ENCODE measurements at regions not wholly inside any gene's neighbourhood (a gene's known extent, or its start where the extent isn't known, plus 50 kb on each side); places are given as distances from the start of the nearest gene placed in this dataset.
"Not testable (repeated sequence)": the region's sequence is repeated elsewhere in the genome, so short reads cannot be mapped to it uniquely, and the experiment has no call there.

DNA sequence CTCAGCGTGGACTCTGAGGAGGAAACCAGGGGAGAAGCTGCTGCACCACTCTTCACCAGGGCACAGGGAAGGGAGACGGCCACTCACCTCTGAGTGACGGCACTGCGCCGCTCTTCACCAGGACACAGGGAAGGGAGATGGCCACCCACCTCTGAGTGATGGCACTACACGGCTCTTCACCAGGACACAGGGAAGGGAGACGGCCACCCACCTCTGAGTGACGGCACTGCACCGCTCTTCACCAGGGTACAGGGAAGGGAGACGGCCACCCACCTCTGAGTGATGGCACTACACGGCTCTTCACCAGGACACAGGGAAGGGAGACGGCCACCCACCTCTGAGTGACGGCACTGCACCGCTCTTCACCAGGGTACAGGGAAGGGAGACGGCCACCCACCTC is 102.5 kb downstream of the GOLGA6L6 start:
- BruUV-seq (replicated peaks); POLR2A ChIA-PET; H3K4me3 ChIP-seq (replicated peaks in 1 of 2; ENCODE audit: low read depth in 1 of 2, low read length in 2 of 2); H2AFZ ChIP-seq (ENCODE audit: low read depth, low read length, poor library complexity, severe bottlenecking); H3K36me3 ChIP-seq (ENCODE audit: control insufficient read depth in 1 of 2, insufficient read depth in 2 of 2, low read length in 2 of 2); CTCF ChIA-PET; ATAC-seq; H3K27me3 ChIP-seq (ENCODE audit: insufficient read depth, low read length); H3K79me2 ChIP-seq (ENCODE audit: insufficient read depth, low read length); H3K9ac ChIP-seq (ENCODE audit: low read length); H3K4me1 ChIP-seq (ENCODE audit: control insufficient read depth in 1 of 2, insufficient read depth in 2 of 2, low read length in 2 of 2); DNase-seq (ENCODE audit: low read depth, low spot score); H3K9me3 ChIP-seq (ENCODE audit: control insufficient read depth in 1 of 2, insufficient read depth in 1 of 2, low read depth in 1 of 2, low read length in 2 of 2); H4K20me1 ChIP-seq (ENCODE audit: insufficient read depth); H3K27ac ChIP-seq (ENCODE audit: low read depth, low read length); intact Hi-C loops (cut with micrococcal nuclease); H3K4me2 ChIP-seq (ENCODE audit: low read length); RAD21 ChIA-PET (ENCODE audit: low non-redundant PET in 1 of 2, low total read pairs in 2 of 2, uncharacterized antibody in 2 of 2, unreplicated experiment in 2 of 2); H3K9me2 ChIP-seq (ENCODE audit: insufficient read depth): not testable (repeated sequence)

DNA sequence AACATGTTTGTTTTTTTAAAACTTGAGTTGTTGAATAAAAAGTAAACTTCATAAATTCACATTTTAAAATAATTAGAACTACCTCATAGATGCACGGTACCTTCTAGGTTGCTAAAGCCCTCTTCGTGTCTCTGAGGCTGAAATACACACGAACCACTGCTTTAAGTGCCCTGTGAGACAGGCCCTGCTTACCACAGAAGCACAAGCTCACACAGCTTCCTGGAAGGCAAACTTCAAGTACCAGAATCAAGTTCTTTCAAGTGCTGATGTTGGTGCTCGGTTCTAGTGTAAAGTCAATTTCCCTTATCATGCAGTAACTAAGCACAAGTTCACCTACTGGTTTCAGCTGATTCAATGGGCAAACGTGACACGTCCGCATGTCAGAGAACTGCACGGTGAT is 103.3 kb downstream of the GOLGA6L6 start:
- POLR2A ChIA-PET; H3K4me2 ChIP-seq (ENCODE audit: low read length); H4K20me1 ChIP-seq (ENCODE audit: insufficient read depth); BruUV-seq (replicated peaks); H2AFZ ChIP-seq (ENCODE audit: low read depth, low read length, poor library complexity, severe bottlenecking); DNase-seq (ENCODE audit: low read depth, low spot score); ATAC-seq; H3K4me1 ChIP-seq (ENCODE audit: control insufficient read depth in 1 of 2, insufficient read depth in 2 of 2, low read length in 2 of 2); CTCF ChIA-PET; H3K36me3 ChIP-seq (ENCODE audit: control insufficient read depth in 1 of 2, insufficient read depth in 2 of 2, low read length in 2 of 2); H3K9ac ChIP-seq (ENCODE audit: low read length); intact Hi-C loops (cut with micrococcal nuclease); H3K79me2 ChIP-seq (ENCODE audit: insufficient read depth, low read length); H3K27ac ChIP-seq (ENCODE audit: low read depth, low read length); H3K4me3 ChIP-seq (replicated peaks in 1 of 2; ENCODE audit: low read depth in 1 of 2, low read length in 2 of 2); RAD21 ChIA-PET (ENCODE audit: low non-redundant PET in 1 of 2, low total read pairs in 2 of 2, uncharacterized antibody in 2 of 2, unreplicated experiment in 2 of 2); H3K9me2 ChIP-seq (ENCODE audit: insufficient read depth); H3K9me3 ChIP-seq (ENCODE audit: control insufficient read depth in 1 of 2, insufficient read depth in 1 of 2, low read depth in 1 of 2, low read length in 2 of 2); H3K27me3 ChIP-seq (ENCODE audit: insufficient read depth, low read length): not testable (repeated sequence)

DNA sequence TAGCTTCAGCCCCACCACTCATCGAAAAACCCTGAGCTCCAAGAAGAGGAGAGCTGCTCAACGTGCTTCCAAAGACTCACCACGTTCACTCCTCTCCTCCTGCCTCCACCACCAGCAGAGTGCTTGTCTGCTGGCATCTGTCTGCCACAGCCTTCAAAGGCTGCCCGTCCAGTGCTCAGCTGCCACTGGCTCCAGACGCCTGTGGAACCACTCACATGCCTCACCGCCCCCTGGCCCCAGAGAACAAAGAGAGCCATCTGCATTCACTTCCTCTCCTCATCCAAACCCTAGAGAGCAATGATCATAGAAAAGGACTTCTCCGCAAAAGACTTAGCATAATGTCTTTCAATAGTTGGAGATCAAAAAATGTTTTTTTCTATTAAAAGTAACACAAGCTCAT is 108.1 kb downstream of the GOLGA6L6 start:
- H3K27ac ChIP-seq (ENCODE audit: low read depth, low read length); H3K9me2 ChIP-seq (ENCODE audit: insufficient read depth); RAD21 ChIA-PET (ENCODE audit: low non-redundant PET in 1 of 2, low total read pairs in 2 of 2, uncharacterized antibody in 2 of 2, unreplicated experiment in 2 of 2); H3K4me3 ChIP-seq (replicated peaks in 1 of 2; ENCODE audit: low read depth in 1 of 2, low read length in 2 of 2); H2AFZ ChIP-seq (ENCODE audit: low read depth, low read length, poor library complexity, severe bottlenecking); H4K20me1 ChIP-seq (ENCODE audit: insufficient read depth); H3K9me3 ChIP-seq (ENCODE audit: control insufficient read depth in 1 of 2, insufficient read depth in 1 of 2, low read depth in 1 of 2, low read length in 2 of 2); CTCF ChIA-PET; ATAC-seq; POLR2A ChIA-PET; H3K36me3 ChIP-seq (ENCODE audit: control insufficient read depth in 1 of 2, insufficient read depth in 2 of 2, low read length in 2 of 2); DNase-seq (ENCODE audit: low read depth, low spot score); H3K4me1 ChIP-seq (ENCODE audit: control insufficient read depth in 1 of 2, insufficient read depth in 2 of 2, low read length in 2 of 2); BruUV-seq (replicated peaks); intact Hi-C loops (cut with micrococcal nuclease); H3K79me2 ChIP-seq (ENCODE audit: insufficient read depth, low read length); H3K9ac ChIP-seq (ENCODE audit: low read length); H3K27me3 ChIP-seq (ENCODE audit: insufficient read depth, low read length); H3K4me2 ChIP-seq (ENCODE audit: low read length): not testable (repeated sequence)

DNA sequence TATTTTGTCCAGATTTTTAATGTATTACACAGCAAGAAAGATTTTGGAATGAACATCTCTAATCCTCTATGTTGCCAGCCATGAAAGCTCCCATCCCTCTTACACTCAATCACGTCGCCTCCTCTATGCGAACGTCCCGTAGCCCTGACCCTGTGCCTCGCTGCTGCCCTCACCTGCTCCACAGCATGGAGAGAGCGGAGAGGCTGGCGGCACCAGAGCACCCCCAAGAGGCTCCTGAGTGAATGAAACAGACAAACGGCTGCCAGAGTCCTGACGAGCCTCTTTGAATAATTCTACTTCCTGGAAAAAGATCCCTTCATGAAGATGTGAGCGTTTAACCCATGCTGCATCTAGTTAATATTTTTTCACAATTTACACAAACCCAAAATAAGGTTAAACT is 111.1 kb downstream of the GOLGA6L6 start:
- BruUV-seq (replicated peaks); RAD21 ChIA-PET (ENCODE audit: low non-redundant PET in 1 of 2, low total read pairs in 2 of 2, uncharacterized antibody in 2 of 2, unreplicated experiment in 2 of 2): not testable (repeated sequence)
- ATAC-seq, result peak; percentile 93

DNA sequence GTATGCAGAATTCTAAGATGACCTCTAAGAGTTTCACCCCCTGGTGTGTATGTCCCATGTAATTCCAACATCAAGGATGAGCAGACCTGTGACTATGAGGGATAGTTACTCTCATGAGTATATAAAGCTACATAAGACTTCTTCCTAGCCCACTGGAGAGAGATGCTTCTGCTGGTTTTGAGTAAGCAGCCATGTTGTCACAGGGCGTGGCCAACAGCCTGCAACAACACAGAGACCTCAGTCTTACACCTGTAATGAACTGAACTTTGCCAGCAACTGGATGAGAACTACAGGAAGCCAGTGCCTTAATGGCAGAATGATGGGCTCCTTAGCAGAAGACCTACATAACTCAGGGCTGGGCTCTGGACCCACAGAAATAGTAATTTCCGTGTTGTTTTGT is 120.9 kb downstream of the GOLGA6L6 start:
- H2AFZ ChIP-seq (ENCODE audit: low read depth, low read length, poor library complexity, severe bottlenecking); H3K9me2 ChIP-seq (ENCODE audit: insufficient read depth); POLR2A ChIA-PET; intact Hi-C loops (cut with micrococcal nuclease); H3K79me2 ChIP-seq (ENCODE audit: insufficient read depth, low read length); H3K27me3 ChIP-seq (ENCODE audit: insufficient read depth, low read length); H3K4me3 ChIP-seq (replicated peaks in 1 of 2; ENCODE audit: low read depth in 1 of 2, low read length in 2 of 2); DNase-seq (ENCODE audit: low read depth, low spot score); ATAC-seq; H3K36me3 ChIP-seq (ENCODE audit: control insufficient read depth in 1 of 2, insufficient read depth in 2 of 2, low read length in 2 of 2); H3K4me1 ChIP-seq (ENCODE audit: control insufficient read depth in 1 of 2, insufficient read depth in 2 of 2, low read length in 2 of 2); RAD21 ChIA-PET (ENCODE audit: low non-redundant PET in 1 of 2, low total read pairs in 2 of 2, uncharacterized antibody in 2 of 2, unreplicated experiment in 2 of 2); CTCF ChIA-PET; H4K20me1 ChIP-seq (ENCODE audit: insufficient read depth); H3K4me2 ChIP-seq (ENCODE audit: low read length); H3K9ac ChIP-seq (ENCODE audit: low read length); H3K27ac ChIP-seq (ENCODE audit: low read depth, low read length); BruUV-seq (replicated peaks): not testable (repeated sequence)
- peaks cover 47 to 48% of the 10 kb centered on the region in 2 experiments for H3K9me3 ChIP-seq (ENCODE audit: control insufficient read depth in 1 of 2, insufficient read depth in 1 of 2, low read depth in 1 of 2, low read length in 2 of 2)

More for the DNA sequence above, 111.1 kb downstream of the GOLGA6L6 start:
- H3K9me2 ChIP-seq (ENCODE audit: insufficient read depth); H2AFZ ChIP-seq (ENCODE audit: low read depth, low read length, poor library complexity, severe bottlenecking); H3K9me3 ChIP-seq (ENCODE audit: control insufficient read depth in 1 of 2, insufficient read depth in 1 of 2, low read depth in 1 of 2, low read length in 2 of 2); CTCF ChIA-PET; H3K9ac ChIP-seq (ENCODE audit: low read length); H4K20me1 ChIP-seq (ENCODE audit: insufficient read depth); H3K27ac ChIP-seq (ENCODE audit: low read depth, low read length); H3K4me2 ChIP-seq (ENCODE audit: low read length); H3K4me3 ChIP-seq (replicated peaks in 1 of 2; ENCODE audit: low read depth in 1 of 2, low read length in 2 of 2); intact Hi-C loops (cut with micrococcal nuclease); POLR2A ChIA-PET; H3K27me3 ChIP-seq (ENCODE audit: insufficient read depth, low read length); DNase-seq (ENCODE audit: low read depth, low spot score); H3K4me1 ChIP-seq (ENCODE audit: control insufficient read depth in 1 of 2, insufficient read depth in 2 of 2, low read length in 2 of 2); H3K79me2 ChIP-seq (ENCODE audit: insufficient read depth, low read length); H3K36me3 ChIP-seq (ENCODE audit: control insufficient read depth in 1 of 2, insufficient read depth in 2 of 2, low read length in 2 of 2): not testable (repeated sequence)

Measured in HCT116 (cell line).